ENCODE measurements at regions not wholly inside any gene's neighbourhood (a gene's known extent, or its start where the extent isn't known, plus 50 kb on each side); places are given as distances from the start of the nearest gene placed in this dataset.

GRCh38 chr10:94194256-94194655, 168.5 kb downstream of the NOC3L start:
- H3K9me3 ChIP-seq (ENCODE audit: control insufficient read depth, insufficient read depth, low read length): no peaks in the 10 kb centered on the region
- no CpG with 5 or more reads among the region's 1 CpG for WGBS (ENCODE audit: insufficient coverage)

GRCh38 chr10:94197241-94197640, 165.5 kb downstream of the NOC3L start:
- H3K36me3 ChIP-seq (ENCODE audit: control insufficient read depth, insufficient read depth, low read length): no peaks in the 10 kb centered on the region
- no peaks in the 10 kb centered on the region for H3K27me3 ChIP-seq (ENCODE audit: control insufficient read depth, insufficient read depth, low read length)
- no peaks in the 10 kb centered on the region for H3K4me1 ChIP-seq (ENCODE audit: control insufficient read depth, insufficient read depth, low read length)
- H3K9me3 ChIP-seq (ENCODE audit: control insufficient read depth, insufficient read depth, low read length): no peaks in the 10 kb centered on the region
- DNase-seq (ENCODE audit: low read depth in 4 of 6, low spot score in 6 of 6): no peak
- no peak overlapping the region for H3K4me3 ChIP-seq (ENCODE audit: low read depth, low read length)
- no peak overlapping the region for H3K27ac ChIP-seq (ENCODE audit: low read depth, low read length)

More at GRCh38 chr10:94194256-94194655, 168.5 kb downstream of the NOC3L start:
- DNase-seq (ENCODE audit: low read depth in 4 of 6, low spot score in 6 of 6): peak in 1 of 6 donors; percentile 35
- no peak overlapping the region for H3K4me3 ChIP-seq (ENCODE audit: low read depth, low read length)
- no peaks in the 10 kb centered on the region for H3K36me3 ChIP-seq (ENCODE audit: control insufficient read depth, insufficient read depth, low read length)
- H3K27ac ChIP-seq (ENCODE audit: low read depth, low read length): peak overlapping the region; percentile 44
- H3K4me1 ChIP-seq (ENCODE audit: control insufficient read depth, insufficient read depth, low read length): no peaks in the 10 kb centered on the region
- no peaks in the 10 kb centered on the region for H3K27me3 ChIP-seq (ENCODE audit: control insufficient read depth, insufficient read depth, low read length)

DNA sequence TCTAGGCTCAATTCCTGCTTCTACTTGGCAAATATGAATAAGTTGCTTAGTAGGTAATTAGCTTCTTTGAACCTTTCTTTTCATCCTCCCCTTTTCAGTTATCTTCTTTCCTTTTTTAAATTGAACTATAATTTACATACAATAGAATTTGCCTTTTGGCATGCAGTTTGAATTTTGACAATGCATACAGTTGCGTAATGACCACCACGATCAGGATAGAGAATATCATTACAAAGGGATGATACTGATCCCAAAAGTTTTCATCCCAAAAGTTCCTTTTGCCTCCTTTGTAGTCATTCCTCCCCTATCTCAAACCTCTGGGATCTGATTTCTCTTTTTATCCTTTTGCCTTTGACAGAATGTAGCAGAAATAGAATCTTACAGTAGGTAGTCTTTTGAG, 164.4 kb downstream of the NOC3L start:
- Histone ChIP-seq H3K27me3 (ENCODE audit: control insufficient read depth, insufficient read depth, low read length) (no peaks in the 10 kb centered on the region), H3K9me3 (ENCODE audit: control insufficient read depth, insufficient read depth, low read length) (no peaks in the 10 kb centered on the region), H3K36me3 (ENCODE audit: control insufficient read depth, insufficient read depth, low read length) (no peaks in the 10 kb centered on the region), H3K27ac (ENCODE audit: low read depth, low read length) (no peak overlapping the region), H3K4me3 (ENCODE audit: low read depth, low read length) (no peak overlapping the region), H3K4me1 (ENCODE audit: control insufficient read depth, insufficient read depth, low read length) (no peaks in the 10 kb centered on the region)
- 100% methylated on average over 2 of the region's 2 CpGs for WGBS (ENCODE audit: insufficient coverage)
- DNase-seq (ENCODE audit: low read depth in 4 of 6, low spot score in 6 of 6): no peak

DNA sequence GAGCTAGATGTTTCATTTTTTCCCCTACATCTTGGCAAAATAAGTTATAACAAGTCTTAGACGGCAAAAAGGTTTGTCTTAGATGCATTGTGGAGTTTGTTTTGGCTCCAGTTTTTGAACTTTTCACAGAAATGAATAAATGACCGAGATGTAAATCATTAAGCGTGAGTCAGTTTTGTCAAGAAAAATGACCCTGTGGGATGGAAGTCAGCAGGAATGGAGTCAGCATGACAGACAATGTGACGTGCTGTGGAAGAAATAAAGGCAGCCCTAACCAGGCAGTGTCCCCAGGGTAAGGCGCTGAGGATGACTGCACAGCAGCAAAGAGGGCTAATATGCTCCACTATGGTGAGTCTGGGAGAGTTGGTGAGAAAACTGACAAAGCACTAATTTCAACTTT, 163.2 kb downstream of the NOC3L start:
- no peaks in the 10 kb centered on the region for H3K27me3 ChIP-seq (ENCODE audit: control insufficient read depth, insufficient read depth, low read length)
- no peaks in the 10 kb centered on the region for H3K4me1 ChIP-seq (ENCODE audit: control insufficient read depth, insufficient read depth, low read length)
- H3K9me3 ChIP-seq (ENCODE audit: control insufficient read depth, insufficient read depth, low read length): no peaks in the 10 kb centered on the region
- H3K4me3 ChIP-seq (ENCODE audit: low read depth, low read length): no peak overlapping the region
- H3K36me3 ChIP-seq (ENCODE audit: control insufficient read depth, insufficient read depth, low read length): no peaks in the 10 kb centered on the region
- no peak overlapping the region for H3K27ac ChIP-seq (ENCODE audit: low read depth, low read length)
- 78% methylated on average over 3 of the region's 5 CpGs for WGBS (ENCODE audit: insufficient coverage)
- DNase-seq (ENCODE audit: low read depth in 4 of 6, low spot score in 6 of 6): no peak

GRCh38 chr10:94200146-94200837, 162.4 kb downstream of the NOC3L start:
- H3K27ac ChIP-seq (ENCODE audit: low read depth, low read length): no peak overlapping the region
- no peak overlapping the region for H3K4me3 ChIP-seq (ENCODE audit: low read depth, low read length)
- no peaks in the 10 kb centered on the region for H3K36me3 ChIP-seq (ENCODE audit: control insufficient read depth, insufficient read depth, low read length)
- H3K4me1 ChIP-seq (ENCODE audit: control insufficient read depth, insufficient read depth, low read length): no peaks in the 10 kb centered on the region
- no peak for DNase-seq (ENCODE audit: low read depth in 4 of 6, low spot score in 6 of 6)
- no peaks in the 10 kb centered on the region for H3K27me3 ChIP-seq (ENCODE audit: control insufficient read depth, insufficient read depth, low read length)
- WGBS (ENCODE audit: insufficient coverage): 60% methylated on average over 1 of the region's 2 CpGs
- no peaks in the 10 kb centered on the region for H3K9me3 ChIP-seq (ENCODE audit: control insufficient read depth, insufficient read depth, low read length)

- Histone ChIP-seq H3K4me1 (ENCODE audit: control insufficient read depth, insufficient read depth, low read length) (no peaks in the 10 kb centered on the region), H3K27me3 (ENCODE audit: control insufficient read depth, insufficient read depth, low read length) (no peaks in the 10 kb centered on the region), H3K4me3 (ENCODE audit: low read depth, low read length) (no peak overlapping the region), H3K9me3 (ENCODE audit: control insufficient read depth, insufficient read depth, low read length) (no peaks in the 10 kb centered on the region), H3K36me3 (ENCODE audit: control insufficient read depth, insufficient read depth, low read length) (no peaks in the 10 kb centered on the region), H3K27ac (ENCODE audit: low read depth, low read length) (no peak overlapping the region)
- 15% methylated on average over 2 of the region's 3 CpGs for WGBS (ENCODE audit: insufficient coverage)
- peak in 3 of 6 donors; percentile 33 to 78 (median 75) for DNase-seq (ENCODE audit: low read depth in 4 of 6, low spot score in 6 of 6)
Observed at GRCh38 chr10:94205396-94205831, 157.3 kb downstream of the NOC3L start.

- WGBS (ENCODE audit: insufficient coverage): 75% methylated on average over 2 of the region's 2 CpGs
Observed at GRCh38 chr10:94206176-94206575, 156.6 kb downstream of the NOC3L start.

GRCh38 chr10:94208315-94208714, 154.4 kb downstream of the NOC3L start:
- Histone ChIP-seq H3K27ac (ENCODE audit: low read depth, low read length) (no peak overlapping the region), H3K4me3 (ENCODE audit: low read depth, low read length) (no peak overlapping the region), H3K36me3 (ENCODE audit: control insufficient read depth, insufficient read depth, low read length) (no peaks in the 10 kb centered on the region), H3K9me3 (ENCODE audit: control insufficient read depth, insufficient read depth, low read length) (no peaks in the 10 kb centered on the region), H3K27me3 (ENCODE audit: control insufficient read depth, insufficient read depth, low read length) (no peaks in the 10 kb centered on the region), H3K4me1 (ENCODE audit: control insufficient read depth, insufficient read depth, low read length) (peaks cover 5% of the 10 kb centered on the region)
- no CpG with 5 or more reads among the region's 1 CpG for WGBS (ENCODE audit: insufficient coverage)
- no peak for DNase-seq (ENCODE audit: low read depth in 4 of 6, low spot score in 6 of 6)

More at GRCh38 chr10:94206176-94206575, 156.6 kb downstream of the NOC3L start:
- no peak for DNase-seq (ENCODE audit: low read depth in 4 of 6, low spot score in 6 of 6)
- Histone ChIP-seq H3K27me3 (ENCODE audit: control insufficient read depth, insufficient read depth, low read length) (no peaks in the 10 kb centered on the region), H3K4me1 (ENCODE audit: control insufficient read depth, insufficient read depth, low read length) (peaks cover 5% of the 10 kb centered on the region), H3K27ac (ENCODE audit: low read depth, low read length) (no peak overlapping the region), H3K9me3 (ENCODE audit: control insufficient read depth, insufficient read depth, low read length) (no peaks in the 10 kb centered on the region), H3K4me3 (ENCODE audit: low read depth, low read length) (no peak overlapping the region), H3K36me3 (ENCODE audit: control insufficient read depth, insufficient read depth, low read length) (no peaks in the 10 kb centered on the region)

DNA sequence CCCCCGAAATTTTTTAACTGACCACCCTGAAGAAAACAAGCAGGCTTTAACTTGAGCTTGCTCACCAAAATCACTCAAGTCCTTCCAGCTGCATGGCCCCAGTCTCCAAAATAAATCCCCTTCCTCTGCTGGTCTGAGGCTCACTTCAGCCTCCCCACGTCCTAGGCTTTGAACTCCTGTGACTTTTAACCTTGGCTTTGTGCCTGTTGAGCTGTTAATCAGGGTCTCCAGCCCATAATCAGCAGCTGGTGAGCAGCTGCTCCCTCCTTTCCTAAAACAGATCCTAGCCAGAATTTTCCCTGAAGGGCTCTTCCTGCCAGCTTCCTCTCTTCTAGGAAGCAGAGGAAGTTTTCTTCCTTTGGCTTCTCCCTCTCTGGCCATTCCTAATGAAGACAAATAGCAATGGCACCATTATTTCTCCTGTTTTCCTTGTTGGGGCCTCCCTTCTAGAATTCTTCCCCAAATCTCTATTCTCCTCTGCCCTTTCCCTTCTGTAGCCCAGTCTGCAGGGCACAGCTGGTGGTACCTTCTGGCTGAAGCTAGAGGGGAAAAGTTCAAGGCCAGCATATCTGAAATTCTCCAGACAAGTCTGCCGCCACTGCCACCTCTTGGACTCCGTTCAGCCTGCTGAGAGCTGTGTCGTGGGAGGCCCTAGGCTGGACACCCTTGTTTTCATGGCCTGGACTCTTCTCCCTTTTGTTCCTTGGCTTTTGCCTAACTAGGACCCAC, 152.1 kb downstream of the NOC3L start:
- Histone ChIP-seq H3K27ac (ENCODE audit: low read depth, low read length) (peak overlapping the region; percentile 45), H3K4me3 (ENCODE audit: low read depth, low read length) (no peak overlapping the region), H3K9me3 (ENCODE audit: control insufficient read depth, insufficient read depth, low read length) (no peaks in the 10 kb centered on the region), H3K4me1 (ENCODE audit: control insufficient read depth, insufficient read depth, low read length) (peaks cover 12% of the 10 kb centered on the region), H3K27me3 (ENCODE audit: control insufficient read depth, insufficient read depth, low read length) (no peaks in the 10 kb centered on the region), H3K36me3 (ENCODE audit: control insufficient read depth, insufficient read depth, low read length) (no peaks in the 10 kb centered on the region)
- peak in 2 of 6 donors; percentile 13 to 76 for DNase-seq (ENCODE audit: low read depth in 4 of 6, low spot score in 6 of 6)
- 66% methylated on average over 5 of the region's 5 CpGs for whole genome bisulfite sequencing (ENCODE audit: insufficient coverage)

- Histone ChIP-seq H3K9me3 (ENCODE audit: control insufficient read depth, insufficient read depth, low read length) (no peaks in the 10 kb centered on the region), H3K4me3 (ENCODE audit: low read depth, low read length) (no peak overlapping the region), H3K27ac (ENCODE audit: low read depth, low read length) (peak overlapping the region; percentile 45), H3K4me1 (ENCODE audit: control insufficient read depth, insufficient read depth, low read length) (peaks cover 13% of the 10 kb centered on the region), H3K27me3 (ENCODE audit: control insufficient read depth, insufficient read depth, low read length) (no peaks in the 10 kb centered on the region), H3K36me3 (ENCODE audit: control insufficient read depth, insufficient read depth, low read length) (no peaks in the 10 kb centered on the region)
- DNase-seq (ENCODE audit: low read depth in 4 of 6, low spot score in 6 of 6): no peak
- WGBS (ENCODE audit: insufficient coverage): no CpG with 5 or more reads among the region's 1 CpG
Observed at GRCh38 chr10:94211169-94211510, 151.6 kb downstream of the NOC3L start.

Measured in spinal cord (tissue), 9 donors.